ENCODE measurements at regions not wholly inside any gene's neighbourhood (a gene's known extent, or its start where the extent isn't known, plus 50 kb on each side); places are given as distances from the start of the nearest gene placed in this dataset.

- no peak for TF ChIP-seq CTCF (IDR thresholded peaks at IDR 0.05)
- intact Hi-C loops (cut with DNase I, micrococcal nuclease) = no loop called here
- Histone ChIP-seq H3K9me3 (no peaks in the 10 kb centered on the region), H3K36me3 (ENCODE audit: low read depth) (no peaks in the 10 kb centered on the region), H3K4me3 (no peak overlapping the region), H3K4me1 (ENCODE audit: low read depth) (no peaks in the 10 kb centered on the region)
- ATAC-seq (no peak), DNase-seq (no peak)
These were observed 110.3 kb upstream of the PALS2 start for GRCh38 chr7:24462984-24463383.

- H3K4me3 ChIP-seq = no peak overlapping the region
- H3K9me3 ChIP-seq = no peaks in the 10 kb centered on the region
- no peaks in the 10 kb centered on the region for H3K4me1 ChIP-seq (ENCODE audit: low read depth)
- no peak for DNase-seq
- no peak for TF ChIP-seq CTCF (IDR thresholded peaks at IDR 0.05)
- H3K36me3 ChIP-seq (ENCODE audit: low read depth) = no peaks in the 10 kb centered on the region
- no peak for ATAC-seq
- intact Hi-C loops (cut with DNase I, micrococcal nuclease) = no loop called here
These were observed 109.8 kb upstream of the PALS2 start for GRCh38 chr7:24463474-24463873.

- Histone ChIP-seq H3K9me3 (no peaks in the 10 kb centered on the region), H3K4me1 (ENCODE audit: low read depth) (no peaks in the 10 kb centered on the region), H3K4me3 (no peak overlapping the region), H3K36me3 (ENCODE audit: low read depth) (no peaks in the 10 kb centered on the region)
- DNase-seq (no peak), ATAC-seq (no peak)
- intact Hi-C loops (cut with DNase I, micrococcal nuclease) = no loop called here
- TF ChIP-seq CTCF (IDR thresholded peaks at IDR 0.05) = no peak
These were observed 108.4 kb upstream of the PALS2 start for GRCh38 chr7:24464861-24465260.

- no peak overlapping the region for H3K4me3 ChIP-seq
- no peak for DNase-seq
- intact Hi-C loops (cut with DNase I, micrococcal nuclease) = no loop called here
- H3K36me3 ChIP-seq (ENCODE audit: low read depth) = no peaks in the 10 kb centered on the region
- no peaks in the 10 kb centered on the region for H3K4me1 ChIP-seq (ENCODE audit: low read depth)
- no peaks in the 10 kb centered on the region for H3K9me3 ChIP-seq
- ATAC-seq = no peak
- TF ChIP-seq CTCF (IDR thresholded peaks at IDR 0.05) = no peak
These were observed 107.0 kb upstream of the PALS2 start for GRCh38 chr7:24466168-24466768.

GRCh38 chr7:24469118-24469517, 104.1 kb upstream of the PALS2 start:
- no peak for DNase-seq
- Histone ChIP-seq H3K4me1 (ENCODE audit: low read depth) (no peaks in the 10 kb centered on the region), H3K9me3 (no peaks in the 10 kb centered on the region), H3K36me3 (ENCODE audit: low read depth) (no peaks in the 10 kb centered on the region), H3K4me3 (no peak overlapping the region)
- intact Hi-C loops (cut with DNase I, micrococcal nuclease) = no loop called here
- no peak for TF ChIP-seq CTCF (IDR thresholded peaks at IDR 0.05)
- no peak for ATAC-seq

GRCh38 chr7:24472093-24472492, 101.2 kb upstream of the PALS2 start:
- H3K4me3 ChIP-seq = no peak overlapping the region
- no peak for ATAC-seq
- TF ChIP-seq CTCF (IDR thresholded peaks at IDR 0.05) = no peak

More at GRCh38 chr7:24472093-24472492, 101.2 kb upstream of the PALS2 start:
- no peaks in the 10 kb centered on the region for H3K9me3 ChIP-seq
- no peaks in the 10 kb centered on the region for H3K36me3 ChIP-seq (ENCODE audit: low read depth)
- H3K4me1 ChIP-seq (ENCODE audit: low read depth) = no peaks in the 10 kb centered on the region
- no peak for DNase-seq
- intact Hi-C loops (cut with DNase I, micrococcal nuclease) = no loop called here
